Stimulated activated CD8-positive, alpha-beta memory T cell treated with anti-CD3 and anti-CD28 coated beads, Interleukin-4, amount 100 ng/mL, for 24 hours (primary cell): ENCODE measurements at regions not wholly inside any gene's neighbourhood (a gene's known extent, or its start where the extent isn't known, plus 50 kb on each side); places are given as distances from the start of the nearest gene placed in this dataset.

Experiments used
- DNase-seq: peaks from one replicate; pipeline ENCODE4 v3.0.0-alpha.2; 2020; ENCODE audit warnings: low read depth

- no peak for DNase-seq
Observed at GRCh38 chr10:110398419-110399105, 93.8 kb upstream of the SMNDC1 start.

- no peak for DNase-seq
Observed at GRCh38 chr10:110399106-110399964, 94.6 kb upstream of the SMNDC1 start.

DNA sequence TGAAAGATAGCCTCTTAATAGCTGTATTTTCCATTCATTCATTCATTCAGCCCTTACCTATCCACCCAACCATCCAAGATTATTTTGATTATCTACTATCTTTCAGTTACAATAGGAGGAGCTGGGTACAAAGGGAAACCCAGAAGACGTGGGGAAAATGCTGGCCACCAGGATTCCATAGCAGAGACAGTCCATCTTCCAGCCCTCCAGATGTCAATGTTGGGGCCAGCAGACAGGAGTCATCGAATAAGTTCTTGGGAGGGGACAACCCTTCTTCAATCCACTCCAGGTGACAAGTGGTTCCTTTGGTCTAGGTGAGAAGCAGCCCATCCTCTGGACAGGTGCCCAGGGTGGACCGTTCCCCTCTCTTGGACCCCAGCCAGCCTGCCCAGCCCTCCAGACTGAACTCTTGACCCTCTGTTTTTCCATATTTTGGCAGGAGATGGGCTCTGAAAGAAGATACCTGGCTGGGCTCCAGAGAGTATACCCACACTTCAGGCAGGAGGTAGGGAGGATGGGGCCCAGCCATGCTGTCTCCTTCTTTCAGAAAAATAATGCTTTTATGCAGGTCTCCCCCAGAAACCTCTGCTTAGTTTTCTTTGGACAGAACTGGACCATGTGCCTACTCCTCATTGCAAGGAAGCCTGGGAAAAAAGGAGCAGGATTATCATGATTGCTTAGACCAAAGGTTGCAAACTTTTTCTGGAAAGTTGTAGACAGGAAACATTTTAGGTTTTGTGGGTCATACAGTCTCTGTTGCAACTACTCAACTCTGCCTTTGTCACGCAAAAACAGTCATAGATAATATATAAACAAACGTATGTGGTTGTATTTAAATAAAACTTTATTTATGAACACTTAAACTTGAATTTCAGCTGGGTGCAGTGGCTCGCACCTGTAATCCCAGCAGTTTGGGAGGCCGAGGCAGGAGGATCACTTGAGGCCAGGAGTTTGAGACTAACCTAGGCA, 95.5 kb upstream of the SMNDC1 start:
- DNase-seq: no peak

DNA sequence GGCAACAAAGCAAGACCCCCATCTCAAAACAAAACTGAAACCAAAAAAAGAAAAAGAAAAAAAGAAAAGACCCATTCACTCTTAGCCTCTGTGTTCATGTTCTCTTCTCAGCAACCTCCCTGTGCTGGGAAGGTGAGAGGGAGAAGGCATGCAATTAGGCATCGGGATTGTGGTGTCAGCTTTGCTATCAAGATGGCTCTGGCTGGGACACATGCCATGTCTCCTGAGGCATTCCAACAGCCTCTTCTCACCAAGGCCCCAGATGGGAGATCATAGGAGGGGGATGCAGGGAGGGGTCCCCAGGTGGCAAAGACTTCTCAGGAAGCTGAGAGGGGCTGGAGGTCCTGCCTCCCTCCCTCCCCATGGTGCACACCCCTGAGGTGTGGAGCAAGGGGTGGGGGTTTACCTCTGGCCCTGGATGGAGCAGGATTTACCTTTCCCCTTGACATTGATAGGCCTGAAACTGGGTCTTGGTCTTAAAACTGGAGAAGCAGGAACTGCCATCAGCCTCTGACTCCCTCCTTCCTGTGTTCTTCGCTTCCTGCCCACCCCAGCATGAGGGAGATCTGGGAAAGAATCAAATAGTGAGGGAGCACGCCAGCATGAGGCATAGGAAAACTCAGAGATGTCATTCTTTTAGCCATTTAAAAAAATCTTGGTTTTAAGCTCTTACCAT, 96.2 kb upstream of the DUSP5 start:
- no peak for DNase-seq

GRCh38 chr10:110402077-110402416, 95.7 kb upstream of the DUSP5 start:
- no peak for DNase-seq

- no peak for DNase-seq
Observed at GRCh38 chr10:110403593-110403992, 94.1 kb upstream of the DUSP5 start.

GRCh38 chr10:110404413-110404812, 93.3 kb upstream of the DUSP5 start:
- DNase-seq: no peak

DNA sequence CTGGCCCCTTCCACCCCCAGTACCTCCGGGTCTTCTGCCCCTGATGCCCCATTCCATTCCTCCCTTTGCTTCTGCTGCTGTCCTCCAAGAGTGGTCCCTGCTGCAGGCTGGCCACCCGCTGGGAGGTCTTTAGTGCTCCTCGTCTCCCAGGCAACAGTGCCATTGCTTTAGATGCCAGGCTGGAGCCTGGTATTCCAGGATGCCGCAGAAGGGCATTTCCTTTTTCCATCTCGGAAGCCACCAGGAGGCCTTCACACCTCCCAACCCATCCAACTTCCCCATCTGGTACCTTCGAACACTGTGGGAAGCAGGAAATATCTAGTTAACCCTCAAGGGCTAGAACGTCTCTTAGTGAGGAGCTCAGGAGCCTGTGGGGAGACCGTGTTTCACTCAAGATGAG, 92.9 kb upstream of the DUSP5 start:
- DNase-seq: no peak

DNA sequence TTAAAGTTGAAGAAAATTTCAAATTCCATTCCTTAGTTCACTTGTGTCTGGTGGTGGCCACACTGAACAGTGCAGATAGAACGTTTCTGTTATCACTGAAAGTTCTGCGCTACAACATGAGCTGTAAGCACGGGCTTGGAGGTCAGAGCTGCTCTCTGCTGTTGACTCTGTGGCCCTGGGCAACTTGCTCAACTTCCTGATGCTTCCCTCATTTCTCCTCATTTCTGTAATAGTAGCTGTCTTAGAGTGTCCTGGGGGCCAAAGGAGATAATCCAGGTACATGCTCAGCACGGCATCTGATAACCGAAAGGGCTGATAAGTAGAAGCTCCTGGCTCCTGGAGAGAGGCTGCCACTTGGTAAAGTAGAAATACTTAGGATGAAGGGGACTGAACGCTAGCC, 92.3 kb upstream of the DUSP5 start:
- no peak for DNase-seq

DNA sequence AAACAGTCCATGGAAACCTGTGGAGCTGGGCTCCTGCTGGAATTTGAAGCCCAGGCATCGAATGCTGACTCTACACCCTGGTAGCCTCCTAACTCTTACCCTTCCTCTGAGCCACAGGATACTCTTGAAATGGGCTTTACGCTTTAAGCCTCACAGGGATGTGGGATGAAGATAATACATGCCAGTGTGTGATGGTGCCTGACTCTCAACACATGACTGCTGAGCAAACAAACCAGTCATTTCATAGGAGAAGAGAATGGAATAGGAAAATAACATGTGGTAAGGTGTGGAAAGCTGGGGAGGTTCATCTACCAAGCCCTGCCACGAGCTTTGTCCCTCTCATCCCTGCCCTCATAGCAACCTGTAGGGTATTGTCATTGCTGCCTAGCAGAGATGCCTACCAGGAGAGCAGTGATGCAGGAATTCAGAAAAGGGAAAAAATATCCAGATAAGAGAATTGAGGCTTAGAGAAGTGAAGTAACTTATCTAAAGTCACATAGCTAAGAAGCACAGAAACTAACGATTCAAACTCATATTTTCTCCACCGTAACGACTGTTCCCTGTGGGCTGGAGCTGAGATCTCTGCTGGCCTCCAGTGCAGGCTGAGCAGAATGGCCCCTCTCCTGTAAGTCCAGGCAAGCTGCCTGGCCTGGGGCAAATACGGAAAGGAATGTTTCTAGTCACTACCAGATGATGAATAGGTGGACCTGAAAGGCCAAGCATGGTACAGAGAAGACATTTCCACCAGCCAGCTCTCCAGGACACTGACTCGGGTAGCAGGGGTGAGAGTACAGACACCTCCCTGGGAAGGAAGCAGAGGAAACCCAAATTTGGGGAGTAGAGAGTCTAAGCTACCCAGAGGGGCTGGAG, 90.2 kb upstream of the DUSP5 start:
- no peak for DNase-seq

DNA sequence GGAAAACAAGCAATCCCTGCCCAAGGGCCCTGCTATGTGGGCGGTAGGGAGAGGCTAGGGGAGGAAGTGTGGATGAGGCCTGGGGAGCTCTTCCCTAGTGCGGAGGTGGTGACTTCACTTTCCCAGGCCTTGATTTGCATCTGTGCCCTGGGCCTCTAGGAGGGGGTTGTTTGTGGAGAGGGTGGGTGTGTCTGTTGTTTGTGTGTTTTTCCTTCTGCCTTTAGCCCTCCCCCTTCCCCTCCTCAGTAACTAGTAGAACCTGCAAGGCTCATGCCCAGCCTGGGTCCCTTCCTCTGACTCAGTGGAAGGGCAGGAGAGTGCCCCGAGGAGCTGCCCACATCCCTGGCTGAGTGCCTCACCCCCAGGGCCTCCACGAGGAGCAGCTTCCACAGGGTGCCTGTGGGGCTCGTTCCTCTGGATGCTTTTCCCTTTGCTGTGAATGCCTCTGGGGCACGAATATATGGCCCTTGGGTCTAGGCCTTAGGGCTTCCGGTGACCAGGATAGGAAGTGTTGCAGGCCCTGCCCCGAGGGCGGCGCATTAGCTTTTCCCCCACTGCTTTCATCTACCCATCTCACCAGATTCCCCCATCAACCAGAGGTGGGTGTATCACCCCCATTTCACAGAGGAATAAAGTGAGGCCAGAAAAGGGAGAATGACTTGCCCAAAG, 89.4 kb upstream of the DUSP5 start:
- DNase-seq: no peak

GRCh38 chr10:110408943-110409342, 88.8 kb upstream of the DUSP5 start:
- DNase-seq: no peak

- no peak for DNase-seq
Observed at GRCh38 chr10:110409488-110409887, 88.2 kb upstream of the DUSP5 start.

GRCh38 chr10:110409926-110410325, 87.8 kb upstream of the DUSP5 start:
- no peak for DNase-seq

GRCh38 chr10:110410329-110411046, 87.2 kb upstream of the DUSP5 start:
- DNase-seq: no peak

DNA sequence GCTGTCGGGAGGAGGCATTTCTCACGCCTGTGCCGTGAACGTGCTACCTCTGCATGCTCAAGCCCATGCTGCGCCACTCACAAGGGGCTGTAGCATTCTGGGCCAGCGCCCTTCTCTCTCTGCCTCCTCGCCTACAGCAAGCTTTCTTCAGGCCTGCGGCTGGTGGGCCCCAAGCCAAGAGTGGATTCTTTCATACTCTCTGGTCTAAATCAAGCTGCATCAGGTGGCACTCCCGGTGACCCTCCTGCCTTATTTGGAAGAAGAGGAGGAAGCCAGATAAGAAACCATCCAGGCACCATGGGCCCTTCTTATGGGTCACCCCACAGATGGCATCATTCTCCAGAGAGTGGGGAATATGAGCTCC, 86.7 kb upstream of the DUSP5 start:
- no peak for DNase-seq

DNA sequence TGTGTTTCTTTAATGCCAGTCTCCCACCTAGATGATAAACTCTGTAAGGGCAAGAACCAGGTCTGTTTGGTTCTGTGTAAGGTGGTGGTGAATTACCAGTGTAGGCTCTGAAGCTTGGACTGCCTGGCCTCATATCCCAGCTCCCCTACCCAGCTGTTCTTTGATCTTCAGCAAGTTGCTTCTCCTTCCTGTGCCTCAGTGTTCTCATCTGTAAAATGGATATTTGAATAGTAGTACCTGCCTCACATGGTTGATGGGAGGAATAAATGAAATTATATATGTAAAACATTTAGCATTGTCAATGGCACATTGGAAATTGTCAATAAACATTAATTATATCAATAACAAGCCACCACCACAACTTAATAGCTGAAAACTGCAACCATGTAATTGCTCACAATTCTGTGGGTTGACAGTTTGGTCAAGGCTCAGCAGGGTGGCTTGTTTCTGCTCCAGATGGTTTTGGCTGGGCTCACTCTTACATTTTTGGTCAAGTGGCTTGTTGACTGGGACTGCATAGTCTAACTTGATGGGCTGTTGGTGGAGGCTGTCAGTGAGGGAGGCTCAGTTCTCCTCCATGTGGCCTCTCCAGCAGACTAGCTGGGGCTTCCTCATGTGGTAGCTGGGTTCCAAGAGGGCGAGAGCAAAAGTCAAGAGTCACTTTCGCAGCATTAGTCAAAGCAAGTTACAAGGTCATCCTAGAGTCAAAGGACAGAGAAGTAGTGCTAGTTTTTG, 84.5 kb upstream of the DUSP5 start:
- no peak for DNase-seq

- no peak for DNase-seq
Observed at GRCh38 chr10:110413903-110414547, 83.7 kb upstream of the DUSP5 start.
